ENCODE measurements at regions not wholly inside any gene's neighbourhood (a gene's known extent, or its start where the extent isn't known, plus 50 kb on each side); places are given as distances from the start of the nearest gene placed in this dataset.

GRCh38 chr3:110262896-110263295 is 808.7 kb upstream of the NECTIN3 start:
- H3K36me3 ChIP-seq (ENCODE audit: insufficient read depth, low read length, poor library complexity, severe bottlenecking), result no peaks in the 10 kb centered on the region
- intact Hi-C loops (cut with micrococcal nuclease; ENCODE audit: unreplicated experiment), result no loop called here
- DNase-seq (ENCODE audit: low spot score), result no peak
- no peaks in the 10 kb centered on the region for H3K9me3 ChIP-seq (ENCODE audit: low read depth, low read length, poor library complexity, severe bottlenecking)
- H3K4me3 ChIP-seq (ENCODE audit: low read depth, low read length, poor library complexity, severe bottlenecking), result no peak overlapping the region
- no peak overlapping the region for H3K27ac ChIP-seq (ENCODE audit: low read depth, low read length, poor library complexity, severe bottlenecking)
- TF ChIP-seq, protein P1, sequence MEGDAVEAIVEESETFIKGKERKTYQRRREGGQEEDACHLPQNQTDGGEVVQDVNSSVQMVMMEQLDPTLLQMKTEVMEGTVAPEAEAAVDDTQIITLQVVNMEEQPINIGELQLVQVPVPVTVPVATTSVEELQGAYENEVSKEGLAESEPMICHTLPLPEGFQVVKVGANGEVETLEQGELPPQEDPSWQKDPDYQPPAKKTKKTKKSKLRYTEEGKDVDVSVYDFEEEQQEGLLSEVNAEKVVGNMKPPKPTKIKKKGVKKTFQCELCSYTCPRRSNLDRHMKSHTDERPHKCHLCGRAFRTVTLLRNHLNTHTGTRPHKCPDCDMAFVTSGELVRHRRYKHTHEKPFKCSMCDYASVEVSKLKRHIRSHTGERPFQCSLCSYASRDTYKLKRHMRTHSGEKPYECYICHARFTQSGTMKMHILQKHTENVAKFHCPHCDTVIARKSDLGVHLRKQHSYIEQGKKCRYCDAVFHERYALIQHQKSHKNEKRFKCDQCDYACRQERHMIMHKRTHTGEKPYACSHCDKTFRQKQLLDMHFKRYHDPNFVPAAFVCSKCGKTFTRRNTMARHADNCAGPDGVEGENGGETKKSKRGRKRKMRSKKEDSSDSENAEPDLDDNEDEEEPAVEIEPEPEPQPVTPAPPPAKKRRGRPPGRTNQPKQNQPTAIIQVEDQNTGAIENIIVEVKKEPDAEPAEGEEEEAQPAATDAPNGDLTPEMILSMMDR (conservative IDR thresholded peaks at IDR 0.05; ENCODE audit: low read depth, low read length), result no peak
- TF ChIP-seq EZH2 (IDR thresholded peaks at IDR 0.05; ENCODE audit: borderline replicate concordance, low read depth, low read length, poor library complexity, severe bottlenecking), result no peak
- BruUV-seq (replicated peaks), result no TSS peak
- no peaks in the 10 kb centered on the region for H3K4me1 ChIP-seq (ENCODE audit: insufficient read depth, low read length, poor library complexity, severe bottlenecking)
- ChIA-PET CTCF (no interaction called here), POLR2A (ENCODE audit: low non-redundant PET) (no interaction called here)
- no peaks in the 10 kb centered on the region for H3K27me3 ChIP-seq (replicated peaks; ENCODE audit: insufficient read depth, low read depth, low read length, poor library complexity)

- POLR2A ChIA-PET (ENCODE audit: low non-redundant PET), result no interaction called here
- Histone ChIP-seq H3K4me3 (ENCODE audit: low read depth, low read length, poor library complexity, severe bottlenecking) (no peak overlapping the region), H3K27me3 (replicated peaks; ENCODE audit: insufficient read depth, low read depth, low read length, poor library complexity) (no peaks in the 10 kb centered on the region), H3K9me3 (ENCODE audit: low read depth, low read length, poor library complexity, severe bottlenecking) (no peaks in the 10 kb centered on the region), H3K27ac (ENCODE audit: low read depth, low read length, poor library complexity, severe bottlenecking) (no peak overlapping the region), H3K4me1 (ENCODE audit: insufficient read depth, low read length, poor library complexity, severe bottlenecking) (no peaks in the 10 kb centered on the region), H3K36me3 (ENCODE audit: insufficient read depth, low read length, poor library complexity, severe bottlenecking) (no peaks in the 10 kb centered on the region)
- TF ChIP-seq, protein P1 (conservative IDR thresholded peaks at IDR 0.05; ENCODE audit: low read depth, low read length), result no peak
- DNase-seq (ENCODE audit: low spot score), result no peak
- CTCF ChIA-PET, result no interaction called here
- BruUV-seq (replicated peaks), result no TSS peak
- intact Hi-C loops (cut with micrococcal nuclease; ENCODE audit: unreplicated experiment), result no loop called here
Measured at GRCh38 chr3:110265302-110265701, 806.3 kb upstream of the NECTIN3 start.

DNA sequence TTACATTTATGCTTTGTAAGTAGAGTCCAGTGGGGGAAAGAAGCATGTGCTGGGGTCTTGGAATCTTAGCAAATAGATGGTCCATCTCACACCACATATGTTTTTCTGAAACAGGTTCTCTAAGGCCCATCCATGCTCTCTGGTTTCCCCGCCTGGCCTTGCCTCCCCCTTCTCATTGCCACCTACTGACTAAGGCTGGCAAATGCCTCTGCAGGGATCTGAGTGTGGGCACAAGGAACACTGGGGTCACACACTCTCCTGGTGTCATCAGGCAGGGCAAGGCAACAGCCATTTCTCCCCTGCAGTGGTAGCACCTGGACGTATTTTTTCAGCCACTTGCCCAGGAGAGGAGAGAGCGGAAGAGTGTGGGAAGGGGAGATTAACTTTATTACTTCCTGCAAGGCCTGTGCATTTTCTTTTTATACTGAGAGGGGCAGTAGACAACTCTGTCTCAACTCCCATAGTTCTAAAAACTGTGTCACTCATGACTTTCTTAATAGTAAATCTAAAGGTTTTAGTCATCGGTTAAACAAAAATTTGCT is 804.2 kb upstream of the NECTIN3 start:
- intact Hi-C loops (cut with micrococcal nuclease; ENCODE audit: unreplicated experiment), result no loop called here
- no TSS peak for BruUV-seq (replicated peaks)
- POLR2A ChIA-PET (ENCODE audit: low non-redundant PET), result no interaction called here

More for the DNA sequence above, 804.2 kb upstream of the NECTIN3 start:
- no peaks in the 10 kb centered on the region for H3K27me3 ChIP-seq (replicated peaks; ENCODE audit: insufficient read depth, low read depth, low read length, poor library complexity)
- H3K36me3 ChIP-seq (ENCODE audit: insufficient read depth, low read length, poor library complexity, severe bottlenecking), result no peaks in the 10 kb centered on the region
- no peaks in the 10 kb centered on the region for H3K9me3 ChIP-seq (ENCODE audit: low read depth, low read length, poor library complexity, severe bottlenecking)
- no peaks in the 10 kb centered on the region for H3K4me1 ChIP-seq (ENCODE audit: insufficient read depth, low read length, poor library complexity, severe bottlenecking)
- no peak overlapping the region for H3K27ac ChIP-seq (ENCODE audit: low read depth, low read length, poor library complexity, severe bottlenecking)
- TF ChIP-seq, protein P1 (conservative IDR thresholded peaks at IDR 0.05; ENCODE audit: low read depth, low read length), result no peak
- TF ChIP-seq EZH2 (IDR thresholded peaks at IDR 0.05; ENCODE audit: borderline replicate concordance, low read depth, low read length, poor library complexity, severe bottlenecking), result no peak
- DNase-seq (ENCODE audit: low spot score), result no peak
- H3K4me3 ChIP-seq (ENCODE audit: low read depth, low read length, poor library complexity, severe bottlenecking), result no peak overlapping the region
- CTCF ChIA-PET, result no interaction called here

Data from A673 (cell line).